HG03045 (cell line): ENCODE measurements at regions not wholly inside any gene's neighbourhood (a gene's known extent, or its start where the extent isn't known, plus 50 kb on each side); places are given as distances from the start of the nearest gene placed in this dataset.
"Not testable (repeated sequence)": the region's sequence is repeated elsewhere in the genome, so short reads cannot be mapped to it uniquely, and the experiment has no call there.

Experiments used
- ATAC-seq: cut with Tn5 transposase; IDR thresholded peaks from one replicate; pipeline ENCODE4 v1.9.1; 2021; ENCODE audit warnings: mild to moderate bottlenecking, moderate library complexity; ENCODE audit not compliant: unreplicated experiment

GRCh38 chr7:145147865-145148264 is 312.0 kb upstream of the TPK1 start:
- no peak for ATAC-seq

GRCh38 chr7:145143685-145144084 is 307.8 kb upstream of the TPK1 start:
- ATAC-seq = no peak

GRCh38 chr7:145134377-145134776 is 298.5 kb upstream of the TPK1 start:
- ATAC-seq = no peak

GRCh38 chr7:145123502-145123901 is 287.6 kb upstream of the TPK1 start:
- ATAC-seq = no peak

GRCh38 chr7:145106001-145106400 is 270.1 kb upstream of the TPK1 start:
- ATAC-seq = no peak

- ATAC-seq = no peak
Measured at GRCh38 chr7:145105561-145105960, 269.7 kb upstream of the TPK1 start.

GRCh38 chr7:145104400-145104799 is 268.5 kb upstream of the TPK1 start:
- no peak for ATAC-seq

GRCh38 chr7:145102199-145102598 is 266.3 kb upstream of the TPK1 start:
- ATAC-seq = not testable (repeated sequence)

GRCh38 chr7:145092766-145093165 is 256.9 kb upstream of the TPK1 start:
- ATAC-seq = no peak

GRCh38 chr7:145088111-145088745 is 252.4 kb upstream of the TPK1 start:
- no peak for ATAC-seq

GRCh38 chr7:145082366-145083161 is 246.7 kb upstream of the TPK1 start:
- ATAC-seq = no peak

- ATAC-seq = no peak
Measured at GRCh38 chr7:145065473-145065872, 229.6 kb upstream of the TPK1 start.

GRCh38 chr7:145064114-145064513 is 228.3 kb upstream of the TPK1 start:
- ATAC-seq = no peak

- no peak for ATAC-seq
Measured at GRCh38 chr7:145053781-145054180, 217.9 kb upstream of the TPK1 start.

- ATAC-seq = no peak
Measured at GRCh38 chr7:145050415-145050814, 214.6 kb upstream of the TPK1 start.

- ATAC-seq = no peak
Measured at GRCh38 chr7:145036604-145037405, 201.0 kb upstream of the TPK1 start.

GRCh38 chr7:145031162-145031561 is 195.3 kb upstream of the TPK1 start:
- no peak for ATAC-seq

- ATAC-seq = no peak
Measured at GRCh38 chr7:145030754-145031153, 194.9 kb upstream of the TPK1 start.

GRCh38 chr7:145020454-145020853 is 184.6 kb upstream of the TPK1 start:
- no peak for ATAC-seq

- ATAC-seq = no peak
Measured at GRCh38 chr7:145016068-145016467, 180.2 kb upstream of the TPK1 start.

GRCh38 chr7:145009876-145010275 is 174.0 kb upstream of the TPK1 start:
- no peak for ATAC-seq

GRCh38 chr7:145005601-145006000 is 169.7 kb upstream of the TPK1 start:
- ATAC-seq = no peak
